HG03196 (cell line): ENCODE measurements at regions not wholly inside any gene's neighbourhood (a gene's known extent, or its start where the extent isn't known, plus 50 kb on each side); places are given as distances from the start of the nearest gene placed in this dataset.

Source experiments
- ATAC-seq: cut with Tn5 transposase; IDR thresholded peaks from one replicate; pipeline ENCODE4 v1.9.1; 2021; ENCODE audit not compliant: unreplicated experiment

- ATAC-seq, result no peak
Measured at GRCh38 chr2:64311948-64312621, 141.9 kb upstream of the LGALSL start.

GRCh38 chr2:64312622-64313397, 141.2 kb upstream of the LGALSL start:
- ATAC-seq, result no peak

- ATAC-seq, result no peak
Measured at GRCh38 chr2:64313398-64313723, 140.6 kb upstream of the LGALSL start.

- no peak for ATAC-seq
Measured at GRCh38 chr2:64315291-64315960, 138.5 kb upstream of the LGALSL start.

- ATAC-seq, result no peak
Measured at GRCh38 chr2:64317707-64318475, 136.1 kb upstream of the LGALSL start.

- no peak for ATAC-seq
Measured at GRCh38 chr2:64318476-64318748, 135.6 kb upstream of the LGALSL start.

GRCh38 chr2:64319896-64320295, 134.1 kb upstream of the LGALSL start:
- ATAC-seq, result no peak

GRCh38 chr2:64322433-64322832, 131.5 kb upstream of the LGALSL start:
- no peak for ATAC-seq

GRCh38 chr2:64323197-64323596, 130.8 kb upstream of the LGALSL start:
- no peak for ATAC-seq

- no peak for ATAC-seq
Measured at GRCh38 chr2:64324746-64325410, 129.1 kb upstream of the LGALSL start.

- peak; percentile 16 for ATAC-seq
Measured at GRCh38 chr2:64325477-64325851, 128.5 kb upstream of the LGALSL start.

GRCh38 chr2:64325852-64326577, 127.9 kb upstream of the LGALSL start:
- peak; percentile 85 for ATAC-seq

GRCh38 chr2:64326578-64327050, 127.3 kb upstream of the LGALSL start:
- no peak for ATAC-seq

GRCh38 chr2:64327129-64327509, 126.8 kb upstream of the LGALSL start:
- ATAC-seq, result no peak

- ATAC-seq, result no peak
Measured at GRCh38 chr2:64327510-64328414, 126.2 kb upstream of the LGALSL start.

GRCh38 chr2:64328415-64328722, 125.6 kb upstream of the LGALSL start:
- ATAC-seq, result no peak

GRCh38 chr2:64328756-64329155, 125.2 kb upstream of the LGALSL start:
- no peak for ATAC-seq

- ATAC-seq, result no peak
Measured at GRCh38 chr2:64329848-64330247, 124.1 kb upstream of the LGALSL start.

GRCh38 chr2:64330281-64331113, 123.5 kb upstream of the LGALSL start:
- ATAC-seq, result no peak
